ENCODE measurements at regions not wholly inside any gene's neighbourhood (a gene's known extent, or its start where the extent isn't known, plus 50 kb on each side); places are given as distances from the start of the nearest gene placed in this dataset.

DNA sequence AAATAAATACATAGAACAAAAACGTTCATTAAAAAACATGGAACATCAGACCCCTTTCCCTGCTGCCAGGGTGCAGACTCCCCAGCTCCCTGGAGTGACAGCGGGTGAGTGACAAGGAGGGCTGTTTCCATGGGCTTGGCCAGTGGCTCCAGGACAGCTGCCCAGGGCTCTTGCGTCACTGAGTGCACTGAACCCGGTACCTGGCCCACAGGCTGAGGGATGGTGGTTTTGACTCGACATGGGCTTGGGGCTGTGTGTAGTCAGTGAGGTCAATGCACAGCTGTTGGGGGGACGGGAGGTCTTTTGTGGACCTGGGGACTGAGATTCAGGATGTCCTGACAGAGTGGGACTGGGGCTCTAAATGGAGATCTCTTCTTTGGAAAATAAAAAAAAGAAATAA is 142.1 kb upstream of the B3GAT1 start:
- no peak for DNase-seq (ENCODE audit: low spot score)

- DNase-seq (ENCODE audit: low spot score) = no peak
Observed at GRCh38 chr11:134552749-134553148, 140.7 kb upstream of the B3GAT1 start.

GRCh38 chr11:134545521-134545920 is 133.5 kb upstream of the B3GAT1 start:
- DNase-seq (ENCODE audit: low spot score) = no peak

DNA sequence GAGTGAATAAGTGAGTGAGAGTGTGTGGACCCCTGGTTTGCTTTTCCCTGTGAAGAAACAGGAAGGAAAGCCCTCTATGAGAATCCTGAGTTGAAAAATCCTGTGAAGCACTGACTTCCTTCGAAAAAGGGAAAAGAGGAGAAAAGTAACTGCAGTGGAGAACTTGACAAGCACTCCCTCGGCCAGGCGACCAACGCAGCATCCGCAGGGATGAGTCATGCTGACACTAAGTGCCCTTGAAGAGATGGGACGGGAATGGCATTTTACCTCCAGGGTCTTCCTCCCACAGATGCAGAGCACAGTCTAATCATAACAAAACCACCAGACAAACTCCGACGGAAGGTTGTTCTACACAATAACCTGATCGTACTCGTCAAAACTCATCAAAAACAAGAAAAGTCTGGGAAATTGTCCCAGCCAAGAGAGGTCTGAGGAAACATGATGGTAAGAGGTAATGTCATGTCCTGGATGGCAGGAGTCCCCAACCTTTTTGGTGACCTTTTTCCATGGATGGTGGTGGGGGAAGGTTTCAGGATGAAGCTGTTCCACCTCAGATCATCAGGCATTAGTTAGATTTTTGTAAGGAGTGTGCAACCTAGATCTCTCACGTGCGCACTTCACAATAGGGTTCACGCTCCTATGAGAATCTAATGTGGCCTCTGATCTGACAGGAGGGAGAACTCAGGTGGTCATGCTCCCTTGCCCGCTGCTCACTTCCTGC is 132.2 kb upstream of the B3GAT1 start:
- DNase-seq (ENCODE audit: low spot score) = no peak

DNA sequence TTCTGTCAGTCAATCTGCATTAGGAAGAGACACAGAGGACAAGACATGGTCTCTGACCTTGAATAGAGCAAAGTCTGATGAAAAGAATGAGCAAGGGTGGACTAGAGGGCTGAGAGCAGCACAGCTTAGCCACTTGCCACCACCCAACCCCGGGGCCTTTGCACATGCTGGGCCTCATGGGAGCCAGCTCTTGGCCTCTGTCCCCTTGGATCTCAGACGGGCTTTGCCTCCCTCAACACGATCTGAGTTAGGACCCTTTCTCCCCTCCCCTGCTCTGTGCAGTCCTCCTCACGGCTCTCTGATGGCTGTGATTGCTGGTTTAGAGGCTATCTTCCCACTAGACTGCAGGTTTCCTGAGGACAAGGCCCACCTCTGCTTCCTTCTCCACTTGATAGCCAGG is 131.6 kb upstream of the B3GAT1 start:
- no peak for DNase-seq (ENCODE audit: low spot score)

DNA sequence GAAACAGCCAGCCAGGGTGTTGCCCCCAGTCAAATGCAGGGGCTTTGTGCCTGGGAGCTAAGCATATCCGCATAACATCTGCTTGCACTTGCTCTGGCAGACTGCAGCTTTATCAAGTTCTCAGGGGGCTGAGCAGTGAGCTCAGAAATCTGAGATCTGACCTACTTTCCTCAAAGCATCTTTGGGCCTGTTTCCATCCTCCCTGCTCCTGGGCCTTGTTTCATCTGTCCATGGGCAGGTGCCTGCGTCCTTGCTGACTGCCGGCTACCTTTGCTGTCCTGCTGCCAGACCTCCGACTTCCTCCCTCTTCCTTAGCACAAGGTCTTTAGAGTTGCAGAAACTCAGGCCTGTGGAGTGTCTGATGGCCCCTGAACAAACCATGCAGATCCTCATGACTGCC is 131.2 kb upstream of the B3GAT1 start:
- no peak for DNase-seq (ENCODE audit: low spot score)

GRCh38 chr11:134542401-134543165 is 130.5 kb upstream of the B3GAT1 start:
- no peak for DNase-seq (ENCODE audit: low spot score)

DNA sequence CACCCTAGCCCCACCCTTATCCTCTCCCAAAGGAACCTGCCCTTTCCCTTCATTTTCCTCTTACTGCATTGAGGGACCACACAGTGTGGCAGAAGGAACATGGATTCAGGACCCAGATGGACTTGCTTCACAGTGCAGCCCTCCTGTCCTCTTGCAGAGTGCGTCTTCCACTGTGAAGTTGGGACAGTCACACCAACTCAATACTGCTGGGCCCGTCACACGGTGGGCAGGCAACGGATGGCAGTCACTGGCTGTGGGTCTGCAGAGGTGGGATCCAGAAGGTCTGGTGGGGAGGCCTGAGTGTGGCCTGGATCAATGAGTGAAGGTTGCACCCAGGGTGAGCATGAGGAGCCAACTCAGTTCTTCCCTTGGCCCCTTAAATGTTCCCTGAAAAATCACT is 129.9 kb upstream of the B3GAT1 start:
- no peak for DNase-seq (ENCODE audit: low spot score)

- no peak for DNase-seq (ENCODE audit: low spot score)
Observed at GRCh38 chr11:134541355-134541754, 129.3 kb upstream of the B3GAT1 start.

GRCh38 chr11:134539285-134539684 is 127.2 kb upstream of the B3GAT1 start:
- DNase-seq (ENCODE audit: low spot score) = no peak

- no peak for DNase-seq (ENCODE audit: low spot score)
Observed at GRCh38 chr11:134538742-134539141, 126.7 kb upstream of the B3GAT1 start.

GRCh38 chr11:134537941-134538340 is 125.9 kb upstream of the B3GAT1 start:
- DNase-seq (ENCODE audit: low spot score) = no peak

DNA sequence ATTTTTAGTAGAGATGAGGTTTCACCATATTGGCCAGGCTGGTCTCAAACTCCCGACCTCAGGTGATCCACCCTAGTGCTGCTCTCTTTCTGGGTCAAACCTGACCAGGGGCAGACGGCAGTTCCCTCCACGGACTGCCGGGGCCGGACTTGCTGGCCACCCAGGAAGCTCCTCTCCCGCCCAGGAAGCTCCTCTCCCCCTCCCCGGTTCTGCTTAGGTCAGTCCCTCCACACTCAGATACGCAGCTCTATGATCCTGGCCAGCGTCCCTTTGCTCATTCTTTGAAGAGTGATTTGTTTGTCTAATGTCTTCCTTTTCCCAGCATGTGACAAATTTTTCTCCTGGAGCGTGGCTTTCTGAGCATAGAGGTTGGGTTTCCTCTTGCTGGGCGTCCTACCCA is 125.3 kb upstream of the B3GAT1 start:
- no peak for DNase-seq (ENCODE audit: low spot score)

- DNase-seq (ENCODE audit: low spot score) = no peak
Observed at GRCh38 chr11:134536677-134537076, 124.6 kb upstream of the B3GAT1 start.

GRCh38 chr11:134536219-134536618 is 124.2 kb upstream of the B3GAT1 start:
- no peak for DNase-seq (ENCODE audit: low spot score)

DNA sequence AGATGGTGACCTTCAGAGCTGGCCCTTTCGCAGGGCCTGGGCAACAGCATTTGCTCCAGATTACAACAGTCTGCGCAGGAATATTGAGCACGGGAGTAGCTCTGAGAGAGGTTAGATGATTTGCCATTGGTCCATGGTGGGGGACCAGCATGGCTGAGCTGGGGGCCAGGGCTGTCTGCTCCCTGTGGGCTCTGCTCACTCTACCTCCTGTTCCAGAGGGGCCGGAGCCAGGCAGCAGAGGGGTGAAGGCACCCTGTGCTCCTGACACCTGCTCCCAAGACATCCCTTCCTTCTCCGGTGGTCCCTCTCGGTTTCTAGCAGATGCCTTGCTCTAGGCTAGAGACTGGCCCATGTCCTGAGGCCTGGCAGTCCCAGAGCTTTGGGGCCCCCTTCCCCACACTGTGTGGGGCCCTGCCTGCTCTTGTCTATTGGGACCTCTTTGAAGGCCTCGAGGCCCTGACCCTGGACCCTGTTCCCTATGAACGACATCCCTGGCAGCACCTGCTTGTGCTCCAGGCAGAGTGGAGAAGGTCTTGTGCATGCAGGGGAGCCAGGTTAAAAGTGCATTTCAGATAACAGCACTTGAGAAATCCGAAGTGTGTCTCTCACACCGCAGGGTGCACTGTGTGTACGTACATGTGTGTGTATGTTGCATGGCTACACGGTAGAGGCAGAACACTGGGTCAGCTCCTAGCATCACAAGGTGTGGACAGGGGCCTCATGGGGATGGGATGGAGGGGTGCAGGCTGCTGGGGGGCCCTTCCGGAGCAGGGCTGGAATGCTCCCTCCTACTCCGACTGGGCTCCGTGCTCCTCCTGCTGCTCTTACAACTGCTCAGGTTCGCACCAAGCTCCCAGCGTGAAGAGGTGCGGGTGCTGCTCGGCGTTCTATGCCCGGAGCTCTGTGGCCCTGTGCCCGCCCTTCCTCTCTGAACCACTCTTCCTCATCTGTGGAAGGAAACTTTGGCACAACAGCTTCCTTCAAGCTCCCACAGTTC is 123.3 kb upstream of the B3GAT1 start:
- no peak for DNase-seq (ENCODE audit: low spot score)

DNA sequence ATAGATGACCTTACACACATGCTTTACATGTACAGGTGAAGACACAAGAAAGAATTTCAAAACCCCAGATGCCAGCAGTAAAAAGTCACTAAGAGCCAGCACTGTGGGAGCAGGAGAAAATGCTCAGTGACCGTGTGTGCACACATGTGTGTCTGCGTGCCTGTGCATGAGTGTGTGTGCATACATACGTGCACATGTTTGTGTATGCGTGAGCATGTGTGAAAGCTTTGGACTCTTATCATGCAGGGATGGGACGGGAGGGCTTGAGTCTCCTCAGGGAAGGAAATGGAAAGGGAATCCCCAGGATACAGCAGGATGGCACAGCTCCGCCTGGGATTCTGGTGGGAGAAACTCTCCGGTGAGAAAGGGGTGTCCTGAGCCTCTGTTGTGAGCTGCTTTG is 121.5 kb upstream of the B3GAT1 start:
- DNase-seq (ENCODE audit: low spot score) = no peak

- no peak for DNase-seq (ENCODE audit: low spot score)
Observed at GRCh38 chr11:134532921-134533421, 120.9 kb upstream of the B3GAT1 start.

DNA sequence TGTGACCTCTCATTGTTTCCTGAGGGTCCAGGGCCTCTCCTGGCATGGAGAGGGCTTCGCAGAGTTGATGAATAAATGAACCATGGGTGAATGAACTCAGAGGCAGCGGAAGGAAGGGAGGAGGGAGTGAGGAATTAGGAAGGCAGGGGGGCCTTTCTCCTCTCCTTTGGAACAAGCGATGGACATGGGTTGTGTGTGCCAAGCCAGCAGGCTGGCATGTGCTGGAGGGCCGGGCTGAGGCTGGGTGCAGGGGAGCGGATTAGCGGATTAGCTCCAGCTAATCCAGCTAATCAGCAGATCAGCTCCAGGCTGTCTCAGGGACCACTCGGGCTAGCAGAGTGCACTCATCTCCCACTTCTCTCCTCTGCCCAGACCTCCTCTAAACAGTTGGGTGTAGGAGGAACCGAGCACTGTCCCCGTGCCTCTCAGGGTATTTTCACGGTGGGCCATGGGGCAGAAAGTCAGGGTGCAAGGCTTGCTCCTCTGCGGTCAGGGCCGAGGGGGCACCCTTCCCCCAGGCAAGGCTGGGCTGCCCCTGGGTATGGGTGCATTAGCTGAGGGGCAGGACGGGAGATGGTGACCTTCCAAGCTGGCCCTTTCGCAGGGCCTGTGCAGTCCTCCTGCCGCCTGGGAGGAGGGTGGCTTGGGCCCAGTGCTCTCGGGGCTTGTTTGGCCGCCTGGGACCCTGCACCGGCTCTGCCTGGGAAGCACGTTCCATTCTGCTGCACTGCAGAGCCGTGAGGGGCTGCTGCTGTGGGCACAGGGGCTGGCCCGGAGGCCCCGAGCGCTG is 120.3 kb upstream of the B3GAT1 start:
- DNase-seq (ENCODE audit: low spot score) = no peak

GRCh38 chr11:134531327-134532130 is 119.5 kb upstream of the B3GAT1 start:
- DNase-seq (ENCODE audit: low spot score) = no peak
